ENCODE measurements at regions not wholly inside any gene's neighbourhood (a gene's known extent, or its start where the extent isn't known, plus 50 kb on each side); places are given as distances from the start of the nearest gene placed in this dataset.
"Not testable (repeated sequence)": the region's sequence is repeated elsewhere in the genome, so short reads cannot be mapped to it uniquely, and the experiment has no call there.

- DNase-seq (ENCODE audit: low read depth in 2 of 2): no peak
Measured at GRCh38 chr1:104019675-104020049, 270.0 kb downstream of the AMY1C start.

- DNase-seq (ENCODE audit: low read depth in 2 of 2): no peak
Measured at GRCh38 chr1:104028416-104029035, 278.8 kb downstream of the AMY1C start.

DNA sequence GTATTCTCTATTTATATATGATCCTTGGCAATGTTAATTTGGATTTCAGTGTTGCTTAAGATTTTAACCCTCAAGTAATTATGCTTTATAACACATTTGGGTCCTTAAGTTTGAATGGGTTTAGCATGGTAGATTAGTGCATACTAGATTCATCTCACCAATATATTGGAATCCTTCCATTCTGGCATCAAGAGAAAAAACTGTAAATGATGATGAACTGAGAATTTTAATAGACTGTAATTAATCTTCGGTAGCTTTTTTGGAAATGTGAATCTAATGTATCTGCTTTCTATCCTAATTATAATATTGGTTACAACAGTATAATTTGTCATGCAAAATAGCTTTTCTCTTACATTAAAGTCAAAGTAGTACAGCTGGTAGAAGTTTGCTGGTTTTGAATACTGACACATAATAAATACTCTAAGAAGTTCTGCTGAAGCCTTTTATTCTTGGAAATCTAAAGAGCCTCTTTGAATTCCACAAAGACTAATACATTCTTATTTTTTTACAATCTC, 279.8 kb downstream of the AMY1C start:
- no peak for DNase-seq (ENCODE audit: low read depth in 2 of 2)

DNA sequence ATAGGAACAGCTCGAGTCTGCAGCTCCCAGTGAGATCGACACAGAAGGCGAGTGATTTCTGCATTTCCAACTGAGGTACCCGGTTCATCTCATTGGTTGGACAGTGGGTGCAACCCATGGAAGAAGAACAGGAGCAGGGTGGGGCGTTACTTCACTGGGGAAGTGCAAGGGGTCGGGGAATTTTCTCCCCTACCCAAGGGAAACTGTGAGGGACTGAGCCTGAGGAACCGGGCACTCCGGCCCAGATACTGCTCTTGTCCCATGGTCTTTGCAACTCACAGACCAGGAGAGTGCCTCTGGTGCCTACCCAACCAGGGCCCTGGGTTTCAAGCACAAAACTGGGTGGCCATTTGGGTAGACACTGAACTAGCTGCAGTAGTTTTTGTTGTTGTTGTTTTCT, 307.1 kb downstream of the AMY1C start:
- DNase-seq (ENCODE audit: low read depth in 2 of 2): no peak

DNA sequence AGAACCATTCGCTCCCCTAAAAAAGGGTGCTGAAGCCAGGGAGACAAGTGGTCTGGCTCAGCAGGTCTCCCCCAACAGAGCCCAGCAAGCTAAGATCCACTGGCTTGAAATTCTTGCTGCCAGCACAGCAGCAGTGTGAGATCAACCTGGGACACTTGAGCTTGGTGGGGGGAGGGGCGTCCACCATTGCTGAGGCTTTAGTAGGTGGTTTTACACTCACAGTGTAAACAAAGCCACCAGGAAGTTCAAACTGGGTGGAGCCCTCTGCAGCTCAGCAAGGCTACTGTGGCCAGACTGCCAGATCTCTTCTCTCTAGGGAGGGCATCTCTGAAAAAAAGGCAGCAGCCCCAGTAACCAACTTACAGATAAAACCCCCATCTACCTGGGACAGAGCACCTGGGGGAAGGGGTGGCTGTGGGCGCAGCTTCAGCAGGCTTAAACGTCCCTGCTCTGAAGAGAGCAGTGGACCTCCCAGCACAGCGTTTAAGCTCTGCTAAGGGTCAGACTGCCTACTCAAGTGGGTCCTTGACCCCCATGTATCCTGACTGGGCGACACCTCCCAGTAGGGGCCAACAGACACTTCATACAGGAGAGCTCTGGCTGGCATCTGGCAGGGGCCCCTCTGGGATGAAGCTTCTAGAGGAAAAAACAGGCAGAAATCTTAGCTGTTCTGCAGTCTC, 307.7 kb downstream of the AMY1C start:
- not testable (repeated sequence) for DNase-seq (ENCODE audit: low read depth in 2 of 2)

DNA sequence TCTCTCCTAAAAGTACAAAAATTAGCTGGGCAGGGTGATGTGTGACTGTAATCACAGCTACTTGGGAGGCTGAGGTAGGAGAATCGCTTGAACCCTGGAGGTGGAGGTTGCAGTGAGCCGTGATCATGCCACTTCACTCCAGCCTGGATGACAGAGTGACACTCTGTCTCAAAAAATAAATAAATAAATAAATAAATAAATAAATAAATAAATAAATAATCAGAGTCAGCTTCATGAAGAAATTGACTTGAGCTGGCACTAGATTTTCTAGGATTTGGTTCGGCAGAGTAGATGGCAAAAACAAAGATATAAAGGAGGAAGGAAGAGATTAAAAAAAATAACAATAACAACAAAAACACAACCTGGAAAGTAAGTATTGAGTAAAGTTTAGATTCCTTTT, 311.9 kb downstream of the AMY1C start:
- not testable (repeated sequence) for DNase-seq (ENCODE audit: low read depth in 2 of 2)

- DNase-seq (ENCODE audit: low read depth in 2 of 2): no peak
Measured at GRCh38 chr1:104064399-104064798, 314.7 kb downstream of the AMY1C start.

GRCh38 chr1:104072915-104073371, 323.2 kb downstream of the AMY1C start:
- DNase-seq (ENCODE audit: low read depth in 2 of 2): no peak

DNA sequence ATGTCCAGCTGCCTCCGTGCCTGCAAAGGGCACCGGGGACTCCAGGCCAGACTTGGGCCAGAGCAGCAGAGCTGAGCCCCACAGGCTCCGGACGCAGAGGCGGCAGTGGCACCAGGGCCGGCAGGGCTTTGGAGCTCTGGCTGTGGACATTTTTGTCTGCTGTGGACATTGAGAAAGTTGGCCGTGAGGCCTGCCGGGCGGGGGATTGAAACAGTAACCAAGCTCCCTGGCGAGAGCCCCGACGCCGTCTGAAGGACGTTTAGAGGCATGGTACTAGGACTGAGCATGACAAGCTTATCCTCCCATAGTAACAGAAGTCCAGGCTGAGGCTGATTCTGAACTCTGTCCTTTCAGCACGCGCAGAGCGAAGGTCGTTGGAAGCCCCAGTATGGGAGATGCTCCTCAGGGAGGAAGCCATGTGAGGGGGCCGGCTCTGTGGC, 323.8 kb downstream of the AMY1C start:
- DNase-seq (ENCODE audit: low read depth in 2 of 2): no peak

- no peak for DNase-seq (ENCODE audit: low read depth in 2 of 2)
Measured at GRCh38 chr1:104082221-104082620, 332.5 kb downstream of the AMY1C start.

DNA sequence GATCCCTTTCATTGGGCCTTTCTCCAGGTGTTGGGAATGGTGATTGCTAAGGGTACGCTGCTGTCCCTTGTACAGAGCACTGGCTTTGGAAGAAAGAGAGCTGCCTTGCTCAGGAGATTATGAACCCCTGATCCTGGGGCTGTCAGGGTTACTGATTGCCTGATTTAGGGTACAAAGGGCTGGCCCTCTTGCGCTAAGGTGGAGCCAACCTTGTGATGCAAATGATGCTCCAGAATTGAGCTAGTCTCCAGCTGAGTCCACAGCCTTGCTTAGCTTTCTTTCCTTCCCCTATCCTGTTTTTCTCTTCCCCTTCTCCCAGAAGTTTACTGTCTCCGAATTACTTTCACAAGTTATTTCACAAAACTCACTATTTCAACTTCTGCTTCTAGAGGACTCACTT, 334.7 kb downstream of the AMY1C start:
- no peak for DNase-seq (ENCODE audit: low read depth in 2 of 2)

DNA sequence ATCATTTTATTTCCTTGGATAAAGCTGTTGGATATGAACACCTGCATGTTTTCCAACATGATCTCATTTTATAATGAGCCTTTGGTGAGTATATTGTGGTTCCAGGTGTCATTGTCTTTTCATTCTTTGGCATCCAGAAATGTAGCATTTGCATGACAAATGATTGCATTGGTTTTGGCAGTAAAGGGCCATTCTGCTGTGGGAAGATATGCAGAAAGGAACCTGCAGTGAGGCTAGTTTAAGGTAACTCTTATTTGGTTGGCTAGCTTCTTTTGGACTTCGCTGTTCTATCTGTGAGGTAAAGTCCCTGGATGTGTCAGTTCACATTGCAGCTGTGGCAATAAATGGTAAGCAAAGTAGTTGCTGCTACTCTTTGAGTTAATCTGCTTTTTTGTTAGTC, 343.0 kb downstream of the AMY1C start:
- no peak for DNase-seq (ENCODE audit: low read depth in 2 of 2)

GRCh38 chr1:104098837-104099236, 349.1 kb downstream of the AMY1C start:
- no peak for DNase-seq (ENCODE audit: low read depth in 2 of 2)

- no peak for DNase-seq (ENCODE audit: low read depth in 2 of 2)
Measured at GRCh38 chr1:104100115-104100514, 350.4 kb downstream of the AMY1C start.

DNA sequence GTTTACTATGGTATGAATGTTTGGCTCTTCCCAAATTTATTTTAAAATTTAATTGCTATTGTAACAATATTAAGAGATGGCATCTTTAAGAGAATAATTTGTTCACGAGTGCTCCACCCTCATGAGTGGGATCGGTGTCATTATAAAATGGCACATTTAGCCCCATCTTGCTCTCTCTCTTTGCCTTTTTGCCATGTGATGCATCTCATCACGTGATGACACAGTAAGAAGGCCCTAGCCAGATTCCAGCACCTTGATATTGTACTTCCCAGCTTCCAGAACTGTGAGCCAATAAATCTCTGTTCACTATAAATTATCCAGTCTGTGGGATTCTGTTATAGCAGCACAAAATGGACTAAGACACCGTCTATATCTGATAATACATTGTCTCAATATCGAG, 355.8 kb downstream of the AMY1C start:
- no peak for DNase-seq (ENCODE audit: low read depth in 2 of 2)

DNA sequence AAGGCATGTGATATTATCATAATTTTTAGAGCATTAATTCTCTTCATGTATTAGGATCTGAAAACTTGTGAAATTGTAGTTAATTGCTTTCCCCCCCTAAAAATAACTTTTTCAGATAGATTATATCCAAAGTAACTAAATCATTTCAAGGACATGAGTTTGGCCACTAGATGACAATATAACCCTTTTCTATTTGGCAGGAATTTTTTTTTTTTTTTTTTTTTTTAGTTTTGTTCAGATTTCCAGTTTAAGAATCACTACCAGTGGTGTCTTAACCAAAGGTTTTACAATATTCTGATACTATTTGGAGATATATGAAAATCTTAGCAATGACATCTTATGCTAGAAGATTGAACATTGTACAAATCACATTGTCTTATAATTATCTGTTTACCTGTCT, 370.8 kb downstream of the AMY1C start:
- DNase-seq (ENCODE audit: low read depth in 2 of 2): no peak

DNA sequence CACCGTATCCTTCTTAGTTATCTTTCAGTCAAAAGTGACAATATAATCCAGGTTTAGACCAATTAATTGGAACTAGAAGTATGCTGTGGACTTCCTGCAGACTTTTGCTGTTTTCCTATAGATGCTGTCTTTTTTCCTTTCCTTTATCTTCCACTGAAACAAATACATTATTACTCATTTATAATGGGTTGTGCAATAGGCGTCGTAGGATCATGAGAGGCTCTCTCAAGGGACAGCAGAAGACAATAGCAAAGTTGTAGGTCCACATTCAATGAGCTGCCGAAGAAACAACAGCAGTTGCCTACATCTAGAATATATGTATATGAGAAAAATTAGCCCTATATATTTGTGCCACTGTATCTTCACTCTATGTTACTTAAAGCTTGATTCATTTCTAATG, 371.6 kb downstream of the AMY1C start:
- DNase-seq (ENCODE audit: low read depth in 2 of 2): no peak

GRCh38 chr1:104125266-104125665, 375.6 kb downstream of the AMY1C start:
- no peak for DNase-seq (ENCODE audit: low read depth in 2 of 2)

DNA sequence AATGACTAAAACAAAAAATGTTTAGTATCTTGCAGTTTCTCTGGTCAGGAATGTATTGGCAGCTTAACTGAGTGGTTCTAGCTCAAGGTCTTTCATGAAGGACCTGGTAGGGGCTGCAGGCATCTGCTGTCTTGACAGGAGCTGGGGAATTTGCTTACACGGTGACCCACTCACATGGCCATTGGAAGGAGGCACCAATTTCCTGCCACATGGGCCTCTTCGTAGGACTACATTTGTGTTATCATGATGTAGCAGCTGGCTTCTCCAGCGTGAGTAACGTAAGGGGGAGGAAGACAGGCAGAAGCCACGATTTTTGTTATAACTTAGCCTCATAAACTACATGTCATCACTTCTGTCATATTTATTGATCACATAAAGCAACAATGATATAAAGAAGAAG, 376.3 kb downstream of the AMY1C start:
- DNase-seq (ENCODE audit: low read depth in 2 of 2): no peak

GRCh38 chr1:104132382-104132973, 382.8 kb downstream of the AMY1C start:
- no peak for DNase-seq (ENCODE audit: low read depth in 2 of 2)

GRCh38 chr1:104135036-104135435, 385.3 kb downstream of the AMY1C start:
- DNase-seq (ENCODE audit: low read depth in 2 of 2): not testable (repeated sequence)

DNA sequence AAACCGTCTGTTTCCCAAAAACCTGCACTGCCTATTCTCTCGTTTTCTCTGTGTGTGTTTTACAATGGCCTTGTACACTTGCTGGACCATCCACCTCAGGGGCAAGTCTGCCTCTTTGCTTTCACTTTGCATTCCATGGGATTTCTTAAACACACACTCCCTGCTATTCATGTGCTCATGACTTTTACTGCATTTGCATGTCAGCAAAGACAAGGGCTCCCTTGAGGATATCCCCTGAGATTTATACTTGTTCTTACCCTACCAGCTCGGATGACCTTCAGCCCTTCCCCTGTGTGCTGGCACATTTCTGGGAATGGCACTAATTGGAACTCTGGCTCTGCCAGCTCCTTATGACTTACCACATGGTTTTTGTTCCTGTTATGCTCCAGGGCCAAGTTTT, 386.9 kb downstream of the AMY1C start:
- no peak for DNase-seq (ENCODE audit: low read depth in 2 of 2)

DNA sequence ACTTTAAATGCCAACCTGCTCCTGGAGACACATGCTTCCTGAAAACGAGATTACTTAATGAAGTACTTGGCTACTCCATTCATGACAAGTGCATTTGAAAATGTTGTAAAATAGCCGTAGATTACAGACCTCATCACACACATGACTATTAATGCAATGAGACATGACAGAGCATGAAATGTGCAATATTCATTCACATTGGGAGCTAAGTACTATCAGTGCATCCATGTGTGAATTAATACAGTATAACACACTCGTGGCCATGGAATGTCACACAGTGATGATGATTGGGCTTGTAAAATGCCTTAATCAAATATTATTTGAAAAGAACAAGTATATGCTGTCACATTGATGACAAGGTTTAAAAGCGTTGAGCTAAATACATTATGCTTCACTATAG, 407.0 kb downstream of the AMY1C start:
- DNase-seq (ENCODE audit: low read depth in 2 of 2): no peak

Measured in stimulated activated CD4-positive, alpha-beta T cell treated with anti-CD3 and anti-CD28 coated beads, Interleukin-4, amount 100 ng/mL, for 48 hours (primary cell).